Fibroblast of mammary gland (primary cell): ENCODE measurements at regions not wholly inside any gene's neighbourhood (a gene's known extent, or its start where the extent isn't known, plus 50 kb on each side); places are given as distances from the start of the nearest gene placed in this dataset.

Experiments
- DNase-seq: peaks from one replicate; pipeline ENCODE4 v3.0.0-alpha.2; 2010; ENCODE audit warnings: low read depth
- H3K4me3 ChIP-seq: 2 replicates; pipeline ENCODE4 v1.5.1; 2011; ENCODE audit warnings: low read depth, mild to moderate bottlenecking, low read length, moderate library complexity; ENCODE audit not compliant: control insufficient read depth
- TF ChIP-seq, protein P1 (sequence below): conservative IDR thresholded peaks from 2 replicates; pipeline ENCODE4 v1.5.1; 2011; ENCODE audit warnings: low read depth, low read length, inconsistent platforms; ENCODE audit not compliant: control insufficient read depth, insufficient read depth

DNA sequence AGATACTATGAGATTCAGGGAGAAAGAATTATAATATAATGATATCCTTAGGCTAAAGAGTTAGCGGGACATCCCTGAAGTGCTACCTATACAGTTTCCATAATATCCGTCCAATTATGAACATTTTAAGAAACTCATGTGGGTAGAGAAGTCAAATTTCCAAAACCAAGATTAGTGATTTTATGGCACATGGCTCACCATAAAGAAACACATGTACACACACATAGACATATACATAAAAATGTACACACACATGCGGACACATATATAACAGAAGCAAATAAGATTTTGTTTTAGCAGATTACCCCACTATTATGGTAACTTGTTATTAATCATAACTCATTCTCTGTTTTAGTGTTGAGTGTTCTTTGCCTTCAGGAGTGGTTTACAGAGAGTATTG, 566.7 kb upstream of the NEGR1 start:
- no peak overlapping the region for H3K4me3 ChIP-seq
- no peak for DNase-seq
- TF ChIP-seq, protein P1, sequence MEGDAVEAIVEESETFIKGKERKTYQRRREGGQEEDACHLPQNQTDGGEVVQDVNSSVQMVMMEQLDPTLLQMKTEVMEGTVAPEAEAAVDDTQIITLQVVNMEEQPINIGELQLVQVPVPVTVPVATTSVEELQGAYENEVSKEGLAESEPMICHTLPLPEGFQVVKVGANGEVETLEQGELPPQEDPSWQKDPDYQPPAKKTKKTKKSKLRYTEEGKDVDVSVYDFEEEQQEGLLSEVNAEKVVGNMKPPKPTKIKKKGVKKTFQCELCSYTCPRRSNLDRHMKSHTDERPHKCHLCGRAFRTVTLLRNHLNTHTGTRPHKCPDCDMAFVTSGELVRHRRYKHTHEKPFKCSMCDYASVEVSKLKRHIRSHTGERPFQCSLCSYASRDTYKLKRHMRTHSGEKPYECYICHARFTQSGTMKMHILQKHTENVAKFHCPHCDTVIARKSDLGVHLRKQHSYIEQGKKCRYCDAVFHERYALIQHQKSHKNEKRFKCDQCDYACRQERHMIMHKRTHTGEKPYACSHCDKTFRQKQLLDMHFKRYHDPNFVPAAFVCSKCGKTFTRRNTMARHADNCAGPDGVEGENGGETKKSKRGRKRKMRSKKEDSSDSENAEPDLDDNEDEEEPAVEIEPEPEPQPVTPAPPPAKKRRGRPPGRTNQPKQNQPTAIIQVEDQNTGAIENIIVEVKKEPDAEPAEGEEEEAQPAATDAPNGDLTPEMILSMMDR = no peak

DNA sequence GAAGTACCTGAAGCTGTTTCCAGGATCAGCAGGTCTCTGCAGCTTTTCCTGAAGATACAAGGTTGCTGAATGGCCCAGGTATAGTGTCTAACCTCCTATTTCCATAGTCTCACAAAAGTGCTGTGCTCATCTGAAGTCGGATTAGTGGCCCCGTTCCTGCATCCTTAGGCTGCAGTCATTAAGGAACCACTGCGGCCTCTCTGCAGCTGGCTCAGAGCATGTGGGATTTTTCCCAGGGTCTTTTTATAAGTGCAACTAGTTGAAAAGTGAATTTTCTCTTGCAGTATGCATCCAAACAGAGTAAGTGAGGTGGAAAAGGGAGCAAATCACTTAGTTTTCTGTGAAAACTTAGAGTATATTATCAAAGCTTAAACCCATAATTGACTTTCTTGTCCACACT, 565.3 kb upstream of the NEGR1 start:
- H3K4me3 ChIP-seq = no peak overlapping the region
- no peak for DNase-seq
- TF ChIP-seq, protein P1 = no peak

DNA sequence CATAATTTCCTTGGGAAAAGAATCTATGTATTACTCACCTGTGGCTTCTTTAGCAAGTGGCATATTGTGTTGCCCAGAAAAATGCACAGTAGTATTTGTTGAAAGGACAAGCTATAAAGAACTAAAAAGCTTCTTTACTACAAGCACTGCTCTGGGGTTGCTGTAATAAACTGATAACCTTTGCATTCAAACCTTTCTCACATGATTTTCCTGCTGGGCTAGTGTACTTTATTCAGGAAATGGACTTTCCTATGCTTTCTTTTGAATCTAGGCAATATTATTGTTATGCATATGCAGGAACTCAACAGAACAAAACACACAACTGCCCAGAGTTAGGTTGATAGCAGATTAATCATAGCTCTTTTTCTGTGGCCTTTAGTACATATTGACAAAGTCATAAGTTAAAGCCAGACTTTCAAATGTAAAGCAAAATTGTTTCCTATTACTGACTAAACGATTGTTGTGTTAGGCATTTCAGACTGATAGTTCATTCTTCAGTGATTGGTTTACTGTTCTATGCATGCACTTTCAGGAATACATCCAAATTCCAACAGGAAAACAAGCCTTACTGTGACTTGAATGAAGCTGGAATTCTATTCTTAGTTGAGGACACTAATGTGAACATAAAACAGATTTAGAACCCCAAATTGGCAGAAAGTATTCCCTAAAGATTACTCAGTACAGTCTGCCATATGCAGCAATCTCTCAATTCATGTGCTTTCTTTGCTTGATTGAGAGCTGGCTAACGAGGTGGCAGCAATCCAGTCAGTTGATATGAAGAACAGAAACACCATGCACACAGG, 564.3 kb upstream of the NEGR1 start:
- no peak overlapping the region for H3K4me3 ChIP-seq
- no peak for DNase-seq
- TF ChIP-seq, protein P1 = no peak

DNA sequence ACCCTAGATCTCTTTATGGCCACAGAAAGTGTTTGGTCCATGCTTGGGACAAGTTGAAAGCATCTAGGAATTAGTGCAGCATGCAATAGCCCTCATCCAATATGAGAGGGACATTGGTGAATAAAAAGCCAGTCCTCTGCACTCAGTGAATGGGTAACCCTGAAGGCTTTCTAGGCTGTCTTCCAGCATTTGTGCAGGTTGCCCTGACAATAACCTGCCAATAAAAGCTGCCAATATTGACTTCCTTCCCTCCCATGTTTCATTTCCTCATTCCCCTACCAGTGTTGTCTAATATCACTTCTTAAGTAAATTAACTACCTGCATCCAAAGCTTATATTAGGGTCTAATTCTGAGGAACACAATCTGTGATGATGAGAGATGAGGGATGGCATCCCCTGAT, 563.6 kb upstream of the NEGR1 start:
- no peak for DNase-seq
- TF ChIP-seq, protein P1 = no peak
- H3K4me3 ChIP-seq = no peak overlapping the region

DNA sequence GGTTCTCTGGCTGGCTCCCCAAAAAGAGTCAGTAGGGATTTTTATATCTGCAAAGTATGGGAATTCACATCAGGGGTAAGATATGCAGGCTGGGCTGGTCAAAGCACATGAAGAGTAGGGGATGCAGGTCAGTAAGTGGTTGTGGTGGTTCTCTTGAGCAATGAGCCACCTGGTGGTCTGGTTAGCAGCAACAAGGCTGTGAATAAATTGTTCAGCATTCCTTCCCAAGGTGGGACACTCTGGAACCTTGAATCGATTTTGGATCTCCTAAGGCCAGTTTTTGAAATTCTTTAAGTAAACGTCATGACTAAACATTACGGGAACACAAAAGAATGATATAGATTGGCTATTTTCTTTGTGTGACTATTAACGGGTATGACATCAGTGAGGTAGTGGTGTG, 563.0 kb upstream of the NEGR1 start:
- no peak overlapping the region for H3K4me3 ChIP-seq
- TF ChIP-seq, protein P1 = peak; percentile 18
- peak; percentile 15 for DNase-seq

DNA sequence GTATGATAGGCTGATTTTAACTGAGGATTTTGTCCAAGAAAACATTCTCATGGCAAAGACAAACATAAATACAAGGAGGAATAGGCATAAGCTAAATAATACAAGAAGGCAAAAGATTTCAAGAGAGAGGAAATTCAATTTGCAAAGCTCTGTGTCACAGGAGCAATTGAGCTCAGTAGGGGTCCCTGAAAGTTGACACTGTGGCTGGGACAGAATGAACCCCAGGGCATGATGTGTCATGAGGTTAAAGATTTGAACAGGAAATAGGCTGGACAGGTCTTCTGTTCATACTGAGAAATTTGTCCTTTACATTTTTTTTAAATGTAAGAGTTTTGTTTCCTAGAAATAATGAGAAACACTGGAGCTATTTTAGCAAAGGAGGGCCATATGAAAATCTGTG, 555.4 kb upstream of the NEGR1 start:
- no peak for DNase-seq
- no peak overlapping the region for H3K4me3 ChIP-seq
- TF ChIP-seq, protein P1 = no peak
